OCI-LY7 (cell line): ENCODE measurements at regions not wholly inside any gene's neighbourhood (a gene's known extent, or its start where the extent isn't known, plus 50 kb on each side); places are given as distances from the start of the nearest gene placed in this dataset.

Source experiments
- CTCF ChIP-seq: fragments of 200-600 bp; sonication (generic); conservative IDR thresholded peaks from 2 replicates; pipeline ENCODE4 v1.5.1; 2014; ENCODE audit warnings: mild to moderate bottlenecking, antibody characterized with exemption, low read length, moderate library complexity, mixed read lengths
- EZH2phosphoT487 ChIP-seq: fragments of 200-600 bp; sonication (generic); IDR thresholded peaks from 2 replicates; pipeline ENCODE4 v1.6.1; 2018; ENCODE audit warnings: low read depth, borderline replicate concordance, mild to moderate bottlenecking, mixed run types, antibody characterized with exemption, low read length, moderate library complexity, mixed read lengths

- TF ChIP-seq CTCF (no peak), EZH2phosphoT487 (no peak)
Measured at GRCh38 chr2:183606718-183607085, 482.5 kb downstream of the NUP35 start.
